Activated CD4-positive, alpha-beta T cell treated with anti-CD3 and anti-CD28 coated beads, Interleukin-2, amount 50 U/mL, for 24 hours (primary cell): ENCODE measurements at regions not wholly inside any gene's neighbourhood (a gene's known extent, or its start where the extent isn't known, plus 50 kb on each side); places are given as distances from the start of the nearest gene placed in this dataset.
"Not testable (repeated sequence)": the region's sequence is repeated elsewhere in the genome, so short reads cannot be mapped to it uniquely, and the experiment has no call there.

Source experiments
- DNase-seq, 2 donors: peaks; one replicate each; pipeline ENCODE4 v3.0.0-alpha.2; 2020; ENCODE audit warnings: low read depth in 1 of 2, low spot score in 1 of 2

GRCh38 chr18:5024741-5025140 lies 172.3 kb downstream of the AKAIN1 start:
- DNase-seq: no peak

DNA sequence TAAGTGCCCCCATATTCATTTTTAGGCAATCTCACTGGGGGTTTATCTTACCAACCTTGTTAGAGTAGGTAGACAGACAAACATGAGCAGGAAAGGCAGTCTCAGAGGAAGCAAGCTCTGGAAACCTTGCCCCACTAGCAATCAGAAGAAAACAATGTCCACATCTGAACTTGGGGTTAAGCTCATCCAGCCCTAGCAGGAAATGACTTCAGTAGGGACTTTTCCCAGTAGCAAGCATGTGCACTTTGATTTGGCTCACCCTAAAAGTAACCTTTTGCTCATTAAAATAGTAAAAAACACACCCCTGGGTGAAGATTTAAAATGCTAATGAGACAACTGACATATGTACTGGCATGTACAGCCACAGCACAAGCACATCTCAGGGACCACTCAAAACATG lies 175.5 kb downstream of the AKAIN1 start:
- no peak for DNase-seq

DNA sequence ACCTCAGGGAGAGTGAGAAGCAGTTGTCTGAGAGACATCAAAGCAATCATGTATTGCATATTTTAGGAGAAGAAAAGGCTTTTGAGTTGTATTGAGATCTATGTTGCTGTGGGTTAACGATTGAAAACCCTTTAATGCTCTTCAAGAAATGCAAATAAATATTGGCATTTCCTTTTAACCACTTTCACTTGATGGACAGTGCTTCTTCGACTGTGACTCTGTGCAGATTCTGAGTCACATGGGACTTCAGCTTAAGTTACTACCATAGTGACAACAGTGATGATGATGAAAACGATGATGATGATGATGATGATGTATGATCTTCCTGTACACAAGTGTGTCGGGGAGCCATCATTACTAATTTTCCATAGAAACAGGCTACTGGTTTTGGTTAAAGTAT lies 181.8 kb downstream of the AKAIN1 start:
- no peak for DNase-seq

GRCh38 chr18:5004031-5004820 lies 192.8 kb downstream of the AKAIN1 start:
- not testable (repeated sequence) for DNase-seq

GRCh38 chr18:4994710-4995109 lies 202.3 kb downstream of the AKAIN1 start:
- no peak for DNase-seq

- no peak for DNase-seq
Observed at GRCh38 chr18:4987452-4988405, 209.3 kb downstream of the AKAIN1 start.

- DNase-seq: no peak
Observed at GRCh38 chr18:4986677-4987076, 210.4 kb downstream of the AKAIN1 start.

DNA sequence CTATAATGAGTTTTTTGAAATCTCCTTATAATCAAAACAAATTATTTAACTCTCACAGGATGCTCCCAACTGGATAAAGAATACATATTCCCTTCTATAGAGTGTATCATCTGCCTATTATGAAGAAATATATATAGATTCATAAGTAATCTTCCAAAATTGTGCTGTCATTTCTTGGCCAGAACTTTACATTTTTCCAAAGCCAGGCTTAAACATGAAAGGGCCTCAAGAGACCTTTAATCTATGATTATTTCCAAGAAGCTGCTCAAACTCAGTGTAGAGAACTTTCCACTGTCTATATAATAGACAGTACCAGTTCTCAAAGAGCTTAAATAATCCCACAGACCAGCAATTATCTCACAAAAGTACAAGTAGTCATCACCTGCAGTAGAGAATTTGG lies 211.0 kb downstream of the AKAIN1 start:
- no peak for DNase-seq

DNA sequence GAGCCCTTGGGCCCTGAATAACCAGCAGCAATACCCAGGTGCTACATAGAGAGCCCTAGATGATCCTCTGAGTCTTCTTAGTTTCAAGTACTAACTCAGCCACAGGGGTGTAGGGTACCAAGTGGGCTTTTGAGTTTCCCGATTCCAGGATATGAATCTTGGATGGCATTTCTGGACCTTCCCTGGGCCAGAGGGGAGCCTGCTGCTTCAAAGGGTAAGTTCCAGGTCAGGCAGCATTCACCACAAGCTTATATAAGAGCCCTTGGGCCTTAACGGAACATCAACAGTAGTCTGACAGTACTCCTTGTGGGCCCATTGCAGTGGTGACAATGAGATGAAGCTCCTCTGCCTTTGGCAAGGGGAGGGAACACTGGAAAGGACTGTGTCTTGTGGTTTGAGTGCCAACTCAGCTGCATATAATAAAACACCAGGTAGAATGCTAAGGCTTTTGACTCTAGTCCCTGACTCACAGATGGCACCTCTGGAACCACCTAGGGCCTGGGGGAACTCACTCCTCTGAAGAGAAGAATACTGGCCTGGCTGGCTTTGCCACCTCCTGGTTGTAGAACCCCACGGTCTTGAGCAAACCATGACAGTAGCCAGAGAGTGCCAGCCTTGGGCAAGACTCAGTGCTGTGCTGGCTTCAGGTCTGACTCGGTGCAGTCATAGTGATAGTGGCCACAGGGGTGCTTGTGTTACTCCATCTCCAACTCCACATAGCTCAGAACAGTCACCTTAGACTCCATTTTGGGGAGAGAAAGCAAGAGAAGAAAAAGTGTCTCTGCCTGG lies 235.7 kb downstream of the AKAIN1 start:
- no peak for DNase-seq

DNA sequence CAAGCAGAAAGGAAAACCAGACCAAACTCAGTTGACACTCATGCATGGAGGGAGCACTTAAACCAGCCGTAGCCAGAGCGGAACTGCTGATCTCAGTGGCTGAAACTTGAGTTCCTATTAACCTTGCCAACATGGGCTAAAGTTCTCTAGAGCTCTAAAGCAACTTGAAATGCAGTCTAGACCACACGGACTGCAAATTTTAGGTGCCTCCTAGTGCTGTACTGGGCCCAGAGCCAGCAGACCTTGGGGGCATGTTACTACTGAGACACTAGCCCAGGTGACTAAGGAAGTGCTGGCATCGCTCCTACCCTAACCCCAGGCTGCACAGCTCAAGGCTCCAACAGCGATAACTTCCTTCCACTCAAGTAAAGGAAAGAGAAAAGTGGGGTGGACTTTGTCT lies 236.5 kb downstream of the AKAIN1 start:
- DNase-seq: no peak

- DNase-seq: no peak
Observed at GRCh38 chr18:4931209-4931608, 265.8 kb downstream of the AKAIN1 start.

- DNase-seq: no peak
Observed at GRCh38 chr18:4921548-4921947, 275.5 kb downstream of the AKAIN1 start.

- DNase-seq: not testable (repeated sequence)
Observed at GRCh38 chr18:4917509-4917908, 279.5 kb downstream of the AKAIN1 start.

GRCh38 chr18:4908328-4908727 lies 288.7 kb downstream of the AKAIN1 start:
- DNase-seq: no peak

DNA sequence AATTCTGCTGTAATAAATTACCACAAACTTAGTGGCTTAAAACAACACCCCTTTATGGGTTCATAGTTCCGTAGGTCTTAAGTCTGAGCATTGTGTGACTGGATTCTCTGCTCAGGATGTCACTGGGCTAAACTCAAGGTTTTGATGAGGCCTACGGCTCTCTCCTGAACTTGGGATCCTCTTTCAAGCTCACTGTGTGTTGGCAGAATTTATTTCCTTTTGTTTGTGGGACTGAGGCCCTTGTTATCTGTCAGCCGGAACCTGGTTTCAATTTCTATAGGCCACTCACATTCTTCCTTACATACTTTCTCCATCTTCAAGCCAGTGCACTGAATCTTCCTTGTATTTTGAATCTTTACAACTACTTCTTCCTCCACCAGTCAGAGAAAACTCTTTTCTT lies 290.2 kb downstream of the AKAIN1 start:
- DNase-seq: no peak

DNA sequence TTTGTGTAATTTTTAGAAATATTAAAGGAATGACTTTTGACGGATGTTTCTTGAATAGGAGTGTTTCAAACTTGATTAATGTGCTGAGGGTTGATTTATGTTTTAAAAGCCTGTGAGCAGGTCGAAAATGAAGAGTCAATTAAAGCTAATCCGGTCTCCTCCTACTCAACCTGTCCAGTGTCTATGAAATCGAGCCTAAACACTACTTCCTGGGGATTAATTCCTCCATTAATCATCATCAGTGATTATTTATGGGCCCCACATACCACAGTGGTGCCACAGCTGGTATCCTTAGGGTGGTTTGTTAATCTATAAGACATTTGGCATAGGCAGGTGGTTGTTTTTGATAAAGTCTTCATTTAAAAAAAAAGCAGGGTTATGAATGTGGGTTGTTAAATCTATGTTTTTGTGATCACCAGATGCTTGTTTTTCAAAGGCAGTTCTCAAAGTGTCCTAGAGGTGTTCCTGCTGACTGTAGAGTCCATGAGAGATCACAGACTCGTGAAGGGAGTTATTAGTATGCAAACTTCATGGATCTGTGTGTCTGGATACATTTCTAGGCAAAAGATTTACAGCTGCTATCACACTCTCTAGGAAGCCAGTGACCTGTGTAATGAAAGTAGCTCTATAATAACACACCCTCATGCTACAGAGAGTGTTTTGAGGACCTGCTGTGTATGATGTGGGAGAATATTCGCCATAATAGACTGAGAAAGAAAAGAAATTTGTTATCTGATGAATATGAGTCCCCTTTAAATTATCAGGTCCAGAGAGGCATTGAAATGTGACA lies 308.6 kb downstream of the AKAIN1 start:
- no peak for DNase-seq

DNA sequence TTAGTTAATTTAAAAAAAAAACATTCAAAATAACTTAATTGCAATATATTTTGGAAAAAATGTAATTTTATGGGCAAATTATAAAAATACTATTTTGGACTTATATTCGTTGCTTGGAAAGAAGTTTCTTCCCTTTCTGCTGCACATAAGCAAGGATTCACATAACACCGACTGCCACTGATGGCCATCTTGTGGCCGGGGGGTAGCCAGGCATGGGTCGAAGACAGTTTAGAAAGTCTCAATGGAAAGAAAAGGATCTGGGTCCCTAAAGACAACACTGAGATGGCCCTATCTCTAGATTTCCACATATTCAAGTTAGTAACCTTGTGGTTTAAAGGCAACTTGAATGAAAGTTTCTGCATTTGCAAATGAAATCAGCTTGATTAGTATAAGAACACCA lies 318.6 kb downstream of the AKAIN1 start:
- no peak for DNase-seq

GRCh38 chr18:4871197-4871596 lies 325.9 kb downstream of the AKAIN1 start:
- no peak for DNase-seq

DNA sequence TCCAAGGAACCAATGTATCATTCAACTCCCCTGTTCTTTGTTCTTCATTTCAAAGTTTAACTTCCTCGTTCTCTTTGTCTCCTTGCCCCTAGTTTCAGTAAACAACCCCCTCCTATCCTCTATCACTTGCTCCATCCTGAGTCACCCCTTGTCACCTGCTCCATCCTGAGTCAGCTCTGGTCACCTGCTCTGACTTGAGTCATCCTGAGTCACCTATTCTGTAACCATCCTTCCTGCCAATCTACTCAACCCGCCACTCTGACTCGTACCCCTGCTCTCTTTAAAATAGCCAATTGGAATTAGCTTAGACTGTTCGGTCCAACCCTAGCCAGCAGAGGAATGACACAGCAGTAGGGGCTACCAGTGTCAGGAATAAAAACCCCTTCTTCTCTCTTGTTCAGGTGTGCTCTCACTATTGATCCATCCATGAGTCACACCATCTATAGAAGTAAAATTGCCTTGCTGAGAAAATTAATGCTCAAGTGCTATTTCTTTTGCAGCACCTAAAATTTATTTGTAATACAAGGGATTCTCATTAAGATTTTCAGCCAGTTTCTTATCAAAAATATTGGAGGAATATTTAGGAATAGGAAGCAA lies 326.8 kb downstream of the AKAIN1 start:
- DNase-seq: no peak

DNA sequence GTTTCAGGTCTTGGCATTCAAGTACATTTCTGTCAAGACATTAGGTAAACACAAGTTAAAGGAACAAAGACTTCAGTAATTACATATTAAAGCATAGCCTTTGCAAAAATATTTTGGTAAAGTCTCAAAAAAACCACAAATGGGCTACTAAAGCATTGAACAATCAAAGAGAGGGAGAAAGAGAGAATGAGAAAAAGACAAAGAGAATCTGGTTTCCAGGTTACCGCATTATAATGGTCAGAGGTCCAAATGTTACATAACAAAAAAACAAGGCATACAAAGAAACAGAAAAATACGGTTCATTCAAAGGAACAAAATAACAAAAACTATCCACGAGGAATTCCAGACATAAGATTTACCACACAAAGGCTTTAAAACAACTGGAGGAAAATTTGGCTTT lies 327.9 kb downstream of the AKAIN1 start:
- no peak for DNase-seq
